ENCODE measurements at regions not wholly inside any gene's neighbourhood (a gene's known extent, or its start where the extent isn't known, plus 50 kb on each side); places are given as distances from the start of the nearest gene placed in this dataset.

DNA sequence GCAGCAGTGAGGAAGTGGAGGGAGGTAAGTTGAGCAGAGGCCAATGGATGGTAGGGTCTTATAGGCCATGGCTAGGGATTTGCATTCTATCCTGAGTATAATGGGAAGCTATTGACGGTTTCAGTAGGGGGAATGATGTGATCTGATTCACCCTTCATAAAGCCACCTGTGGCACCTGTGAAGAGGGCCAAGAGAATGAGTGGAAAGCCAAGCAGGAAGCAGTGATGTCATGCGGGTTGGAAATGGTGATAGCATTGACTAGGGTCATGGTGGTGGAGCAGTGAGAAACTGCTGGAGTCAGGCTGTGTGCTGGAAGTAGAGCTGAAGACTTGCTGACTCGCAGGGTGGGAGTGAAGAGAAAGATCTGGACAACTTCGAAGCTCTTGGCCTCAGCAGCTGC is 111.7 kb downstream of the MARCHF4 start:
- Mint-ChIP-seq H3K9me3 (ENCODE audit: unreplicated experiment) (no peaks in the 10 kb centered on the region), H3K27ac (ENCODE audit: unreplicated experiment) (no peak overlapping the region), H3K4me1 (ENCODE audit: low read depth, unreplicated experiment) (no peaks in the 10 kb centered on the region), H3K36me3 (ENCODE audit: insufficient read depth, unreplicated experiment) (no peaks in the 10 kb centered on the region), H3K27me3 (ENCODE audit: insufficient read depth, unreplicated experiment) (peaks cover 22% of the 10 kb centered on the region), H3K4me3 (ENCODE audit: unreplicated experiment) (no peak overlapping the region)
- peaks cover 1% of the 10 kb centered on the region; the same call in 1 of the 2 replicates for H3K27me3 ChIP-seq (replicated peaks; ENCODE audit: control insufficient read depth, insufficient read depth, low read length)
- DNase-seq = no peak
- intact Hi-C loops (cut with micrococcal nuclease; ENCODE audit: unreplicated experiment) = no loop called here
- H3K4me1 ChIP-seq = no peaks in the 10 kb centered on the region
- ChIA-PET POLR2A (no interaction called here), CTCF (no interaction called here)
- H3K4me3 ChIP-seq (ENCODE audit: low read depth, low read length) = no peak overlapping the region
- TF ChIP-seq CTCF (IDR thresholded peaks at IDR 0.05; ENCODE audit: insufficient read depth in 1 of 2, low read depth in 1 of 2, low read length in 1 of 2, severe bottlenecking in 1 of 2, unreplicated experiment in 1 of 2) = no peak
- no TSS peak for BruUV-seq (replicated peaks)
- peaks cover 3% of the 10 kb centered on the region; the same call in 1 of the 2 replicates for H3K9me3 ChIP-seq
- H3K36me3 ChIP-seq (ENCODE audit: control insufficient read depth, insufficient read depth, low read length) = no peaks in the 10 kb centered on the region

GRCh38 chr2:216259081-216259480 is 113.2 kb downstream of the MARCHF4 start:
- POLR2A ChIA-PET = no interaction called here
- Histone ChIP-seq H3K4me1 (no peaks in the 10 kb centered on the region), H3K27me3 (replicated peaks; ENCODE audit: control insufficient read depth, insufficient read depth, low read length) (peaks cover 1% of the 10 kb centered on the region; the same call in 1 of the 2 replicates), H3K9me3 (no peaks in the 10 kb centered on the region), H3K36me3 (ENCODE audit: control insufficient read depth, insufficient read depth, low read length) (no peaks in the 10 kb centered on the region), H3K4me3 (ENCODE audit: low read depth, low read length) (no peak overlapping the region)
- Mint-ChIP-seq H3K9me3 (ENCODE audit: unreplicated experiment) (no peaks in the 10 kb centered on the region), H3K27ac (ENCODE audit: unreplicated experiment) (no peak overlapping the region), H3K4me1 (ENCODE audit: low read depth, unreplicated experiment) (no peaks in the 10 kb centered on the region), H3K27me3 (ENCODE audit: insufficient read depth, unreplicated experiment) (peaks cover 20% of the 10 kb centered on the region), H3K4me3 (ENCODE audit: unreplicated experiment) (no peak overlapping the region), H3K36me3 (ENCODE audit: insufficient read depth, unreplicated experiment) (no peaks in the 10 kb centered on the region)
- intact Hi-C loops (cut with micrococcal nuclease; ENCODE audit: unreplicated experiment) = no loop called here
- BruUV-seq (replicated peaks) = no TSS peak
- CTCF ChIA-PET = no interaction called here
- DNase-seq = no peak
- TF ChIP-seq CTCF (IDR thresholded peaks at IDR 0.05; ENCODE audit: insufficient read depth in 1 of 2, low read depth in 1 of 2, low read length in 1 of 2, severe bottlenecking in 1 of 2, unreplicated experiment in 1 of 2) = no peak

DNA sequence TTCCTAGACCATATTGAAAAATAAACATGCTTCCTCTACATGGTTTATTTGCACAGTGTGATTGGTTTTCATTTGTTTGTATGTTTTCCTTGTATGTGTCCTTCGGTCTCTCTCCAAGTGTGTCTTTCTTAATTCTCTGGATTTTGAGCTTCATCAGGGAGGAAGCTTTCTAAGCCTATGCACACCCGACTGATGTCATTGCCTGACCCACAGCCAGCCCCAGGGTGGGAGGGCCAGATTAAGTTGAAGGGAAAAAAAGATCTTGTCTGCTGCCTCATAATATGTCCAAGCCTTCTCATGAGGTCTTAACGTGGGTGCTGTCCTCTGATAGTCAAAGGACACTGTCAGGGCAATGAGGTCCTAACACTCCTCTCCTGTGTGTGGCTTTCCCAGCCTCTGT is 115.2 kb downstream of the MARCHF4 start:
- DNase-seq = no peak
- Histone ChIP-seq H3K4me1 (no peaks in the 10 kb centered on the region), H3K4me3 (ENCODE audit: low read depth, low read length) (no peak overlapping the region), H3K9me3 (0 out of 2 replicates have a peak, but pooled peaks cover 4% of the 10 kb centered on the region), H3K36me3 (ENCODE audit: control insufficient read depth, insufficient read depth, low read length) (no peaks in the 10 kb centered on the region), H3K27me3 (replicated peaks; ENCODE audit: control insufficient read depth, insufficient read depth, low read length) (peaks cover 1% of the 10 kb centered on the region; the same call in 1 of the 2 replicates)
- POLR2A ChIA-PET = no interaction called here
- Mint-ChIP-seq H3K27me3 (ENCODE audit: insufficient read depth, unreplicated experiment) (peaks cover 15% of the 10 kb centered on the region), H3K36me3 (ENCODE audit: insufficient read depth, unreplicated experiment) (no peaks in the 10 kb centered on the region), H3K27ac (ENCODE audit: unreplicated experiment) (no peak overlapping the region), H3K4me3 (ENCODE audit: unreplicated experiment) (no peak overlapping the region), H3K4me1 (ENCODE audit: low read depth, unreplicated experiment) (no peaks in the 10 kb centered on the region), H3K9me3 (ENCODE audit: unreplicated experiment) (no peaks in the 10 kb centered on the region)
- intact Hi-C loops (cut with micrococcal nuclease; ENCODE audit: unreplicated experiment) = no loop called here
- no TSS peak for BruUV-seq (replicated peaks)
- TF ChIP-seq CTCF (IDR thresholded peaks at IDR 0.05; ENCODE audit: insufficient read depth in 1 of 2, low read depth in 1 of 2, low read length in 1 of 2, severe bottlenecking in 1 of 2, unreplicated experiment in 1 of 2) = no peak
- CTCF ChIA-PET = no interaction called here

Data from Caco-2 (cell line).